GM23338 (cell line): ENCODE measurements at regions not wholly inside any gene's neighbourhood (a gene's known extent, or its start where the extent isn't known, plus 50 kb on each side); places are given as distances from the start of the nearest gene placed in this dataset.
A peak's percentile ranks its signal among the peaks of the same experiment; 100 is the strongest.

ENCODE experiments used
- ATAC-seq: fragments of 200-7000 bp; cut with Tn5 transposase; 3 replicates; pipeline ENCODE4 v1.9.1; 2020
- DNase-seq: peaks from one replicate; pipeline ENCODE4 v3.0.0-alpha.2; 2015; ENCODE audit warnings: low spot score
- H2AFZ ChIP-seq: fragments of 200-600 bp; sonication (generic); 2 replicates; pipeline ENCODE4 v1.8.0; 2016; ENCODE audit warnings: antibody characterized with exemption, mild to moderate bottlenecking, moderate library complexity
- H3F3A ChIP-seq: fragments of 200-600 bp; sonication (generic); replicated peaks from 2 replicates; pipeline ENCODE4 v1.8.0; 2017; ENCODE audit warnings: antibody characterized with exemption, mixed run types, low read depth
- H3K27ac ChIP-seq: fragments of 200-600 bp; sonication (generic); 2 replicates; pipeline ENCODE4 v1.6.1; 2016; ENCODE audit warnings: low read depth
- H3K27me3 ChIP-seq: fragments of 200-600 bp; sonication (generic); 2 replicates; pipeline ENCODE4 v1.8.0; 2016; ENCODE audit warnings: mild to moderate bottlenecking, mixed run types, moderate library complexity; ENCODE audit not compliant: insufficient read depth
- H3K36me3 ChIP-seq: fragments of 200-600 bp; sonication (generic); 2 replicates; pipeline ENCODE4 v1.8.0; 2016; ENCODE audit warnings: mild to moderate bottlenecking; ENCODE audit not compliant: insufficient read depth
- H3K4me1 ChIP-seq: fragments of 200-600 bp; sonication (generic); 2 replicates; pipeline ENCODE4 v1.8.0; 2016; ENCODE audit warnings: mild to moderate bottlenecking, moderate library complexity; ENCODE audit not compliant: insufficient read depth
- H3K4me2 ChIP-seq: fragments of 200-600 bp; sonication (generic); 2 replicates; pipeline ENCODE4 v1.7.1; 2017; ENCODE audit warnings: mixed run types
- H3K4me3 ChIP-seq: fragments of 200-600 bp; sonication (generic); 2 replicates; pipeline ENCODE4 v1.6.1; 2016; ENCODE audit warnings: mixed run types
- H3K79me2 ChIP-seq: fragments of 200-600 bp; sonication (generic); replicated peaks from 2 replicates; pipeline ENCODE4 v1.8.0; 2017; ENCODE audit warnings: mild to moderate bottlenecking; ENCODE audit not compliant: insufficient read depth
- H3K9me2 ChIP-seq: fragments of 200-600 bp; sonication (generic); 2 replicates; pipeline ENCODE4 v1.8.0; 2017; ENCODE audit not compliant: insufficient read depth
- H4K20me1 ChIP-seq: fragments of 200-600 bp; sonication (generic); replicated peaks from 2 replicates; pipeline ENCODE4 v1.8.0; 2017; ENCODE audit warnings: mild to moderate bottlenecking; ENCODE audit not compliant: insufficient read depth
- H3K27ac Mint-ChIP-seq: 2 replicates; pipeline ENCODE4 v1.8.0; 2020; ENCODE audit warnings: inconsistent platforms, mild to moderate bottlenecking, moderate library complexity, mixed read lengths
- H3K27me3 Mint-ChIP-seq: 3 replicates; pipeline ENCODE4 v1.8.0; 2022; ENCODE audit warnings: low read depth, mild to moderate bottlenecking, moderate library complexity, mixed read lengths, inconsistent platforms; ENCODE audit not compliant: insufficient read depth, poor library complexity
- H3K36me3 Mint-ChIP-seq: 3 replicates; pipeline ENCODE4 v1.8.0; 2021; ENCODE audit warnings: low read depth, mild to moderate bottlenecking, inconsistent platforms, moderate library complexity, mixed read lengths
- H3K4me1 Mint-ChIP-seq: 3 replicates; pipeline ENCODE4 v1.8.0; 2020; ENCODE audit warnings: mild to moderate bottlenecking, inconsistent platforms, mixed read lengths
- H3K4me3 Mint-ChIP-seq: 3 replicates; pipeline ENCODE4 v1.8.0; 2021; ENCODE audit warnings: moderate library complexity, mild to moderate bottlenecking, inconsistent platforms, mixed read lengths
- H3K9me3 Mint-ChIP-seq: 3 replicates; pipeline ENCODE4 v1.8.0; 2020; ENCODE audit warnings: moderate library complexity, mild to moderate bottlenecking, inconsistent platforms, mixed read lengths
- CTCF ChIP-seq, 2 experiments: fragments of 200-600 bp in 1 of 2; sonication (generic) in 1 of 2; conservative IDR thresholded peaks; 2 replicates each; pipeline versions ENCODE4 v1.5.1 to v1.6.1; 2016 to 2017; ENCODE audit warnings: antibody characterized with exemption in 2 of 2, low read depth in 2 of 2, mild to moderate bottlenecking in 2 of 2, moderate library complexity in 1 of 2
- ETS1 ChIP-seq: IDR thresholded peaks from 2 replicates; pipeline ENCODE4 v1.6.1; 2016; ENCODE audit warnings: antibody characterized with exemption
- JUNB ChIP-seq: IDR thresholded peaks from one replicate; pipeline ENCODE4 v1.6.1; 2016; ENCODE audit warnings: antibody characterized with exemption; ENCODE audit not compliant: unreplicated experiment
- NANOG ChIP-seq: IDR thresholded peaks from 2 replicates; pipeline ENCODE4 v1.6.1; 2016; ENCODE audit warnings: antibody characterized with exemption, borderline replicate concordance
- STAT1 ChIP-seq: IDR thresholded peaks from one replicate; pipeline ENCODE4 v1.6.1; 2016; ENCODE audit warnings: antibody characterized with exemption; ENCODE audit not compliant: unreplicated experiment
- ZNF114 ChIP-seq: fragments of 250-450 bp; sonication (Bioruptor Pico); IDR thresholded peaks from 2 replicates; pipeline ENCODE4 v1.5.0; 2020; ENCODE audit warnings: mild to moderate bottlenecking, moderate library complexity
- ZNF331 ChIP-seq: fragments of 250-450 bp; sonication (Bioruptor Pico); IDR thresholded peaks from 2 replicates; pipeline ENCODE4 v1.5.0; 2020; ENCODE audit warnings: low read depth, mild to moderate bottlenecking, moderate library complexity
- ZNF462 ChIP-seq: fragments of 250-450 bp; sonication (Bioruptor Pico); IDR thresholded peaks from 2 replicates; pipeline ENCODE4 v1.5.0; 2020; ENCODE audit warnings: mild to moderate bottlenecking, moderate library complexity

GRCh38 chr5:125236981-125237380 lies 490.5 kb upstream of the ZNF608 start:
- Histone ChIP-seq H3K36me3 (0 out of 2 replicates have a peak, but pooled peaks cover 3% of the 10 kb centered on the region), H4K20me1 (no peaks in the 10 kb centered on the region), H3K27me3 (no peaks in the 10 kb centered on the region), H3K4me3 (no peak overlapping the region), H3K4me1 (peaks cover 31% of the 10 kb centered on the region), H2AFZ (no peak overlapping the region), H3K4me2 (peak overlapping the region; percentile 23; the same call in 1 of the 2 replicates), H3K79me2 (no peaks in the 10 kb centered on the region), H3K9me2 (peaks cover 5% of the 10 kb centered on the region; the same call in 1 of the 2 replicates), H3K27ac (0 out of 2 replicates have a peak overlapping the region, but pooled peaks have one; percentile 11), H3F3A (no peaks in the 10 kb centered on the region)
- Mint-ChIP-seq H3K9me3 (peaks cover 9% of the 10 kb centered on the region; the same call in 2 of the 3 replicates), H3K27ac (no peak overlapping the region), H3K4me3 (no peak overlapping the region; the same call in 2 of the 3 replicates), H3K36me3 (peaks cover 15% of the 10 kb centered on the region; the same call in 2 of the 3 replicates), H3K27me3 (peaks cover 4% of the 10 kb centered on the region), H3K4me1 (peaks cover 33% of the 10 kb centered on the region)
- no peak for TF ChIP-seq JUNB
- peak; percentile 81; the same call in 1 of the 2 replicates for TF ChIP-seq ZNF114 (CRISPR knock-in tag)
- peak; percentile 100 for TF ChIP-seq ZNF462 (CRISPR knock-in tag)
- TF ChIP-seq NANOG = peak; percentile 65
- ATAC-seq = peak; percentile 88
- peak; percentile 13 for DNase-seq

- Histone ChIP-seq H3K4me2 (no peak overlapping the region), H2AFZ (no peak overlapping the region), H3K27ac (no peak overlapping the region), H4K20me1 (no peaks in the 10 kb centered on the region), H3K79me2 (no peaks in the 10 kb centered on the region), H3K36me3 (0 out of 2 replicates have a peak, but pooled peaks cover 3% of the 10 kb centered on the region), H3K27me3 (no peaks in the 10 kb centered on the region), H3K4me3 (no peak overlapping the region), H3F3A (no peaks in the 10 kb centered on the region), H3K4me1 (no peaks in the 10 kb centered on the region), H3K9me2 (peaks cover 4% of the 10 kb centered on the region)
- Mint-ChIP-seq H3K27me3 (peaks cover 5% of the 10 kb centered on the region), H3K9me3 (peaks cover 22% of the 10 kb centered on the region; the same call in 2 of the 3 replicates), H3K4me1 (no peaks in the 10 kb centered on the region), H3K4me3 (no peak overlapping the region), H3K27ac (no peak overlapping the region; the same call in 1 of the 2 replicates), H3K36me3 (peaks cover 25% of the 10 kb centered on the region)
- no peak for ATAC-seq
- no peak for DNase-seq
- TF ChIP-seq ZNF331 (CRISPR knock-in tag) = no peak
- no peak for TF ChIP-seq STAT1
- no peak for TF ChIP-seq ZNF114 (CRISPR knock-in tag)
- TF ChIP-seq CTCF (conservative IDR thresholded peaks at IDR 0.05; ENCODE audit: low read depth in 2 of 2) = no peak
- no peak for TF ChIP-seq NANOG
- TF ChIP-seq ETS1 = no peak
- no peak for TF ChIP-seq JUNB
Measured at GRCh38 chr5:125244531-125244930, 498.1 kb upstream of the ZNF608 start.
